ENCODE measurements at regions not wholly inside any gene's neighbourhood (a gene's known extent, or its start where the extent isn't known, plus 50 kb on each side); places are given as distances from the start of the nearest gene placed in this dataset.

- TF ChIP-seq, protein P1, sequence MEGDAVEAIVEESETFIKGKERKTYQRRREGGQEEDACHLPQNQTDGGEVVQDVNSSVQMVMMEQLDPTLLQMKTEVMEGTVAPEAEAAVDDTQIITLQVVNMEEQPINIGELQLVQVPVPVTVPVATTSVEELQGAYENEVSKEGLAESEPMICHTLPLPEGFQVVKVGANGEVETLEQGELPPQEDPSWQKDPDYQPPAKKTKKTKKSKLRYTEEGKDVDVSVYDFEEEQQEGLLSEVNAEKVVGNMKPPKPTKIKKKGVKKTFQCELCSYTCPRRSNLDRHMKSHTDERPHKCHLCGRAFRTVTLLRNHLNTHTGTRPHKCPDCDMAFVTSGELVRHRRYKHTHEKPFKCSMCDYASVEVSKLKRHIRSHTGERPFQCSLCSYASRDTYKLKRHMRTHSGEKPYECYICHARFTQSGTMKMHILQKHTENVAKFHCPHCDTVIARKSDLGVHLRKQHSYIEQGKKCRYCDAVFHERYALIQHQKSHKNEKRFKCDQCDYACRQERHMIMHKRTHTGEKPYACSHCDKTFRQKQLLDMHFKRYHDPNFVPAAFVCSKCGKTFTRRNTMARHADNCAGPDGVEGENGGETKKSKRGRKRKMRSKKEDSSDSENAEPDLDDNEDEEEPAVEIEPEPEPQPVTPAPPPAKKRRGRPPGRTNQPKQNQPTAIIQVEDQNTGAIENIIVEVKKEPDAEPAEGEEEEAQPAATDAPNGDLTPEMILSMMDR (conservative IDR thresholded peaks at IDR 0.05): no peak
- no peak for TF ChIP-seq EZH2 (IDR thresholded peaks at IDR 0.05; ENCODE audit: low read depth)
Measured at GRCh38 chr1:87202451-87202850, 126.2 kb upstream of the LMO4 start.
